ENCODE measurements at regions not wholly inside any gene's neighbourhood (a gene's known extent, or its start where the extent isn't known, plus 50 kb on each side); places are given as distances from the start of the nearest gene placed in this dataset.

DNA sequence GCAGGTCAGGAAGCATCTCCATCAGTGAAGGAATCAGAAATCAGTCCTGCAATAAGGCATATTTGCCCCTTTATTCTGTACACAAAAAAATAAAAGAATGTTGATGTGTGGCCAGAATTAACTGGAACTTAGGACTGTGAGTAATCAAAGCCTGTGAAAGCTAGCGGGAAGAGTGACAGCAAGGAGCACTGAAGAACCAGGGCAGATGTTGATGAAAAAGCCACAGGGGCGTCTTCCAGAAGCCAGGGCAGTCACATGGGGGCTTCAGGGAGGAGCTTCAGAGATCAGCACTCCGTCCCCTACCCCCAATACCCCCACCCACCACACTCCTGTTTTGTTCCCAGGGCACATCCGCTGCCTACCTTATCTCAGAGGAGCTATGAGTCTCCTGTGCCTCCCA, 502.8 kb downstream of the AJAP1 start:
- no peaks in the 10 kb centered on the region for H3K4me1 ChIP-seq (ENCODE audit: control insufficient read depth in 2 of 2, insufficient read depth in 2 of 2, low read length in 2 of 2)
- intact Hi-C loops (cut with micrococcal nuclease): no loop called here
- H4K20me1 ChIP-seq (ENCODE audit: control insufficient read depth, insufficient read depth, low read length, poor library complexity, severe bottlenecking): no peaks in the 10 kb centered on the region
- no peaks in the 10 kb centered on the region for H3K36me3 ChIP-seq (replicated peaks in 1 of 2; ENCODE audit: control extremely low read depth in 1 of 2, control insufficient read depth in 1 of 2, extremely low read depth in 1 of 2, insufficient read depth in 2 of 2, low read length in 1 of 2)
- CTCF ChIA-PET: no interaction called here
- Mint-ChIP-seq H3K4me1 (no peaks in the 10 kb centered on the region), H3K27me3 (no peaks in the 10 kb centered on the region), H3K9me3 (ENCODE audit: insufficient read depth) (peaks cover 14% of the 10 kb centered on the region), H3K27ac (no peak overlapping the region), H3K4me3 (no peak overlapping the region)
- H3K9me3 ChIP-seq (ENCODE audit: control extremely low read depth in 1 of 3, control insufficient read depth in 2 of 3, insufficient read depth in 1 of 3, low read length in 2 of 3): peaks cover 0 to 18% (median 0%) of the 10 kb centered on the region in 3 donors
- DNase-seq (no peak), ATAC-seq (ENCODE audit: low read depth) (no peak)
- no peaks in the 10 kb centered on the region for H3K79me2 ChIP-seq (ENCODE audit: control insufficient read depth, insufficient read depth, low read length)
- H2AFZ ChIP-seq (ENCODE audit: insufficient read depth, low read depth, low read length, poor library complexity, severe bottlenecking): no peak overlapping the region
- H3K27me3 ChIP-seq (replicated peaks in 1 of 4; ENCODE audit: control extremely low read depth in 1 of 4, control insufficient read depth in 3 of 4, insufficient read depth in 4 of 4, low read length in 3 of 4): peaks cover 0 to 3% (median 0%) of the 10 kb centered on the region in 4 experiments
- no peak overlapping the region for H3K4me3 ChIP-seq (ENCODE audit: control extremely low read depth in 1 of 5, extremely low read depth in 1 of 5, insufficient read depth in 1 of 5, low read depth in 2 of 5, low read length in 4 of 5)
- no peak overlapping the region for H3K4me2 ChIP-seq (replicated peaks; ENCODE audit: low read depth, low read length, poor library complexity, severe bottlenecking)
- WGBS (ENCODE audit: insufficient coverage): 91% methylated on average over 4 of the region's 4 CpGs
- no peak for TF ChIP-seq EZH2 (IDR thresholded peaks at IDR 0.05; ENCODE audit: borderline replicate concordance, insufficient read depth, low read depth, low read length, poor library complexity, severe bottlenecking)
- TF ChIP-seq, protein P1, sequence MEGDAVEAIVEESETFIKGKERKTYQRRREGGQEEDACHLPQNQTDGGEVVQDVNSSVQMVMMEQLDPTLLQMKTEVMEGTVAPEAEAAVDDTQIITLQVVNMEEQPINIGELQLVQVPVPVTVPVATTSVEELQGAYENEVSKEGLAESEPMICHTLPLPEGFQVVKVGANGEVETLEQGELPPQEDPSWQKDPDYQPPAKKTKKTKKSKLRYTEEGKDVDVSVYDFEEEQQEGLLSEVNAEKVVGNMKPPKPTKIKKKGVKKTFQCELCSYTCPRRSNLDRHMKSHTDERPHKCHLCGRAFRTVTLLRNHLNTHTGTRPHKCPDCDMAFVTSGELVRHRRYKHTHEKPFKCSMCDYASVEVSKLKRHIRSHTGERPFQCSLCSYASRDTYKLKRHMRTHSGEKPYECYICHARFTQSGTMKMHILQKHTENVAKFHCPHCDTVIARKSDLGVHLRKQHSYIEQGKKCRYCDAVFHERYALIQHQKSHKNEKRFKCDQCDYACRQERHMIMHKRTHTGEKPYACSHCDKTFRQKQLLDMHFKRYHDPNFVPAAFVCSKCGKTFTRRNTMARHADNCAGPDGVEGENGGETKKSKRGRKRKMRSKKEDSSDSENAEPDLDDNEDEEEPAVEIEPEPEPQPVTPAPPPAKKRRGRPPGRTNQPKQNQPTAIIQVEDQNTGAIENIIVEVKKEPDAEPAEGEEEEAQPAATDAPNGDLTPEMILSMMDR (IDR thresholded peaks at IDR 0.05): no peak
- H3K27ac ChIP-seq (ENCODE audit: low read length in 2 of 2): no peak overlapping the region
- POLR2A ChIA-PET: no interaction called here
- no peak overlapping the region for H3K9ac ChIP-seq (ENCODE audit: low read length)

DNA sequence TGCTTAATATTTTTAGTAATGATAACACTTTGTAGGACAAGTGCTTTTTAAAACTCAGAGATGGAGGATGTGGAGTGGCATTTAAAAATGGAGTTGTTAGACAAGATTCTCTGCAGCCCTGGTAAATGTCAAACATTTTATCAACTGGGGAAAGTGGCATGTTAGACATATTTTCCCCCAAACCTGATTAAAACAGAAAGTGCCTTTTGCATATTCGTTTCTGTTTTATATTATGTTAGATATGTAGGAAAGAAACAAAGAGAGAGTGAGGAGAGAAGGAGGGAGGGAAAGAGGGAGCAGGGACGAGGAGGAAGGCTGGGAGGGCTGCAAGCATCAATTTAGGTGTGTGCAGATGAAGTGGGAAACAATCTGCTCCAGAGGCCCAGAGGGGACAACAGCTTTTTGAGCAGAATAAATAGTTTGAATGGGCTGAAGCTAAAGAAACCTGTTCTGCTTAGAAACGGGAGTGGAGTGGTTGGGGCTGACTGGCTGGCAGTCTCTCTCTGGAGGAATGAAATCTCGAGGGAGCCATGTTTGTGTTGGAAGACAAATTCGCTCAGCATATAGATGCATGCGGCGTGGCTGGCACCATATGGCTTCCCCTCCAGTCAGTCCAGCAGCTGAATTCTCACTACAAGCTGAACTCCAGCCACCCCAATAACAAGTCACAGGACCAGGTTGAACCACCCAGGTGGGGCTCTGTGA, 502.2 kb downstream of the AJAP1 start:
- Histone ChIP-seq H3K9ac (ENCODE audit: low read length) (no peak overlapping the region), H3K4me2 (replicated peaks; ENCODE audit: low read depth, low read length, poor library complexity, severe bottlenecking) (no peak overlapping the region), H3K36me3 (replicated peaks in 1 of 2; ENCODE audit: control extremely low read depth in 1 of 2, control insufficient read depth in 1 of 2, extremely low read depth in 1 of 2, insufficient read depth in 2 of 2, low read length in 1 of 2) (no peaks in the 10 kb centered on the region), H3K4me3 (ENCODE audit: control extremely low read depth in 1 of 5, extremely low read depth in 1 of 5, insufficient read depth in 1 of 5, low read depth in 2 of 5, low read length in 4 of 5) (no peak overlapping the region), H3K27ac (ENCODE audit: low read length in 2 of 2) (no peak overlapping the region), H3K27me3 (replicated peaks in 1 of 4; ENCODE audit: control extremely low read depth in 1 of 4, control insufficient read depth in 3 of 4, insufficient read depth in 4 of 4, low read length in 3 of 4) (peaks cover 0 to 3% (median 0%) of the 10 kb centered on the region in 4 experiments), H4K20me1 (ENCODE audit: control insufficient read depth, insufficient read depth, low read length, poor library complexity, severe bottlenecking) (no peaks in the 10 kb centered on the region), H3K4me1 (ENCODE audit: control insufficient read depth in 2 of 2, insufficient read depth in 2 of 2, low read length in 2 of 2) (no peaks in the 10 kb centered on the region), H2AFZ (ENCODE audit: insufficient read depth, low read depth, low read length, poor library complexity, severe bottlenecking) (no peak overlapping the region), H3K9me3 (ENCODE audit: control extremely low read depth in 1 of 3, control insufficient read depth in 2 of 3, insufficient read depth in 1 of 3, low read length in 2 of 3) (peaks cover 0 to 18% (median 0%) of the 10 kb centered on the region in 3 donors), H3K79me2 (ENCODE audit: control insufficient read depth, insufficient read depth, low read length) (no peaks in the 10 kb centered on the region)
- H3K4me3 Mint-ChIP-seq: no peak overlapping the region
- H3K9me3 Mint-ChIP-seq (ENCODE audit: insufficient read depth): peaks cover 17% of the 10 kb centered on the region
- intact Hi-C loops (cut with micrococcal nuclease): no loop called here
- 23% methylated on average over 3 of the region's 7 CpGs for WGBS (ENCODE audit: insufficient coverage)
- ATAC-seq (ENCODE audit: low read depth): no peak
- H3K27ac Mint-ChIP-seq: no peak overlapping the region
- ChIA-PET POLR2A (no interaction called here), CTCF (no interaction called here)
- H3K4me1 Mint-ChIP-seq: no peaks in the 10 kb centered on the region
- no peak for DNase-seq
- no peaks in the 10 kb centered on the region for H3K27me3 Mint-ChIP-seq
- TF ChIP-seq, protein P1 (IDR thresholded peaks at IDR 0.05): no peak
- no peak for TF ChIP-seq EZH2 (IDR thresholded peaks at IDR 0.05; ENCODE audit: borderline replicate concordance, insufficient read depth, low read depth, low read length, poor library complexity, severe bottlenecking)
